ENCODE measurements at regions not wholly inside any gene's neighbourhood (a gene's known extent, or its start where the extent isn't known, plus 50 kb on each side); places are given as distances from the start of the nearest gene placed in this dataset.

- no peaks in the 10 kb centered on the region for H4K20me1 ChIP-seq (ENCODE audit: insufficient read depth, low read length)
Measured at GRCh38 chr4:62288808-62289541, 1088.8 kb downstream of the ADGRL3 start.

GRCh38 chr4:62285026-62285425, 1084.9 kb downstream of the ADGRL3 start:
- Histone ChIP-seq H3K9me2 (replicated peaks; ENCODE audit: insufficient read depth, low read length) (no peaks in the 10 kb centered on the region), H3K9me3 (replicated peaks; ENCODE audit: insufficient read depth, low read length) (no peaks in the 10 kb centered on the region), H3K9ac (ENCODE audit: low read length) (no peak overlapping the region), H4K20me1 (ENCODE audit: insufficient read depth, low read length) (no peaks in the 10 kb centered on the region), H3K4me1 (ENCODE audit: low read length) (no peaks in the 10 kb centered on the region), H3K79me2 (ENCODE audit: low read length) (no peaks in the 10 kb centered on the region), H3F3A (ENCODE audit: insufficient read depth, low read length) (no peaks in the 10 kb centered on the region), H3K36me3 (replicated peaks; ENCODE audit: insufficient read depth, low read length) (no peaks in the 10 kb centered on the region), H3K27ac (ENCODE audit: low read length) (no peak overlapping the region), H3K4me2 (ENCODE audit: low read depth, low read length) (no peak overlapping the region), H3K4me3 (ENCODE audit: low read length) (no peak overlapping the region), H2AFZ (ENCODE audit: low read length) (no peak overlapping the region), H3K27me3 (replicated peaks; ENCODE audit: insufficient read depth, low read length) (no peaks in the 10 kb centered on the region)
- DNase-seq: no peak
- TF ChIP-seq EZH2phosphoT487 (IDR thresholded peaks at IDR 0.05; ENCODE audit: low read length) (no peak), CTCF (IDR thresholded peaks at IDR 0.05; ENCODE audit: low read length) (no peak), EZH2 (optimal IDR thresholded peaks at IDR 0.05; ENCODE audit: low read depth, low read length) (no peak)

More at GRCh38 chr4:62288808-62289541, 1088.8 kb downstream of the ADGRL3 start:
- Histone ChIP-seq H3K27me3 (replicated peaks; ENCODE audit: insufficient read depth, low read length) (no peaks in the 10 kb centered on the region), H3K4me2 (ENCODE audit: low read depth, low read length) (no peak overlapping the region), H2AFZ (ENCODE audit: low read length) (no peak overlapping the region), H3K27ac (ENCODE audit: low read length) (no peak overlapping the region), H3K9ac (ENCODE audit: low read length) (no peak overlapping the region), H3K79me2 (ENCODE audit: low read length) (no peaks in the 10 kb centered on the region), H3K9me3 (replicated peaks; ENCODE audit: insufficient read depth, low read length) (no peaks in the 10 kb centered on the region), H3K36me3 (replicated peaks; ENCODE audit: insufficient read depth, low read length) (no peaks in the 10 kb centered on the region), H3F3A (ENCODE audit: insufficient read depth, low read length) (no peaks in the 10 kb centered on the region), H3K9me2 (replicated peaks; ENCODE audit: insufficient read depth, low read length) (no peaks in the 10 kb centered on the region), H3K4me3 (ENCODE audit: low read length) (no peak overlapping the region), H3K4me1 (ENCODE audit: low read length) (no peaks in the 10 kb centered on the region)
- no peak for DNase-seq
- TF ChIP-seq CTCF (IDR thresholded peaks at IDR 0.05; ENCODE audit: low read length): no peak
- no peak for TF ChIP-seq EZH2phosphoT487 (IDR thresholded peaks at IDR 0.05; ENCODE audit: low read length)
- no peak for TF ChIP-seq EZH2 (optimal IDR thresholded peaks at IDR 0.05; ENCODE audit: low read depth, low read length)

GRCh38 chr4:62279689-62280088, 1079.6 kb downstream of the ADGRL3 start:
- no peaks in the 10 kb centered on the region for H3K79me2 ChIP-seq (ENCODE audit: low read length)
- H2AFZ ChIP-seq (ENCODE audit: low read length): no peak overlapping the region
- no peaks in the 10 kb centered on the region for H3F3A ChIP-seq (ENCODE audit: insufficient read depth, low read length)
- DNase-seq: no peak
- H3K4me1 ChIP-seq (ENCODE audit: low read length): no peaks in the 10 kb centered on the region
- no peaks in the 10 kb centered on the region for H4K20me1 ChIP-seq (ENCODE audit: insufficient read depth, low read length)
- H3K9ac ChIP-seq (ENCODE audit: low read length): no peak overlapping the region
- no peaks in the 10 kb centered on the region for H3K27me3 ChIP-seq (replicated peaks; ENCODE audit: insufficient read depth, low read length)
- no peak for TF ChIP-seq EZH2 (optimal IDR thresholded peaks at IDR 0.05; ENCODE audit: low read depth, low read length)
- no peak for TF ChIP-seq CTCF (IDR thresholded peaks at IDR 0.05; ENCODE audit: low read length)
- TF ChIP-seq EZH2phosphoT487 (IDR thresholded peaks at IDR 0.05; ENCODE audit: low read length): no peak
- no peak overlapping the region for H3K4me3 ChIP-seq (ENCODE audit: low read length)
- no peaks in the 10 kb centered on the region for H3K9me2 ChIP-seq (replicated peaks; ENCODE audit: insufficient read depth, low read length)
- H3K36me3 ChIP-seq (replicated peaks; ENCODE audit: insufficient read depth, low read length): no peaks in the 10 kb centered on the region
- H3K27ac ChIP-seq (ENCODE audit: low read length): no peak overlapping the region
- H3K4me2 ChIP-seq (ENCODE audit: low read depth, low read length): no peak overlapping the region
- no peaks in the 10 kb centered on the region for H3K9me3 ChIP-seq (replicated peaks; ENCODE audit: insufficient read depth, low read length)
